Testis (tissue), 2 donors: ENCODE measurements at regions not wholly inside any gene's neighbourhood (a gene's known extent, or its start where the extent isn't known, plus 50 kb on each side); places are given as distances from the start of the nearest gene placed in this dataset.

ENCODE experiments used
- POLR2A ChIP-seq: fragments of 450-650 bp; IDR thresholded peaks from one replicate; pipeline ENCODE4 v1.6.1; 2017; ENCODE audit warnings: antibody characterized with exemption, mild to moderate bottlenecking, moderate library complexity
- TF ChIP-seq, protein P1 (sequence below), 3 experiments: fragments of 450-650 bp in 2 of 3; fragments of 200-600 bp in 1 of 3; sonication (generic) in 1 of 3; IDR thresholded peaks; one replicate each; pipeline ENCODE4 v1.5.1; 2016 to 2019; ENCODE audit warnings: antibody characterized with exemption in 3 of 3, mild to moderate bottlenecking in 2 of 3, moderate library complexity in 1 of 3

- no peak for TF ChIP-seq POLR2A
- TF ChIP-seq, protein P1, sequence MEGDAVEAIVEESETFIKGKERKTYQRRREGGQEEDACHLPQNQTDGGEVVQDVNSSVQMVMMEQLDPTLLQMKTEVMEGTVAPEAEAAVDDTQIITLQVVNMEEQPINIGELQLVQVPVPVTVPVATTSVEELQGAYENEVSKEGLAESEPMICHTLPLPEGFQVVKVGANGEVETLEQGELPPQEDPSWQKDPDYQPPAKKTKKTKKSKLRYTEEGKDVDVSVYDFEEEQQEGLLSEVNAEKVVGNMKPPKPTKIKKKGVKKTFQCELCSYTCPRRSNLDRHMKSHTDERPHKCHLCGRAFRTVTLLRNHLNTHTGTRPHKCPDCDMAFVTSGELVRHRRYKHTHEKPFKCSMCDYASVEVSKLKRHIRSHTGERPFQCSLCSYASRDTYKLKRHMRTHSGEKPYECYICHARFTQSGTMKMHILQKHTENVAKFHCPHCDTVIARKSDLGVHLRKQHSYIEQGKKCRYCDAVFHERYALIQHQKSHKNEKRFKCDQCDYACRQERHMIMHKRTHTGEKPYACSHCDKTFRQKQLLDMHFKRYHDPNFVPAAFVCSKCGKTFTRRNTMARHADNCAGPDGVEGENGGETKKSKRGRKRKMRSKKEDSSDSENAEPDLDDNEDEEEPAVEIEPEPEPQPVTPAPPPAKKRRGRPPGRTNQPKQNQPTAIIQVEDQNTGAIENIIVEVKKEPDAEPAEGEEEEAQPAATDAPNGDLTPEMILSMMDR (IDR thresholded peaks at IDR 0.05): no peak
Measured at GRCh38 chr16:88131256-88131655, 180.0 kb downstream of the BANP start.
